ENCODE measurements at regions not wholly inside any gene's neighbourhood (a gene's known extent, or its start where the extent isn't known, plus 50 kb on each side); places are given as distances from the start of the nearest gene placed in this dataset.

DNA sequence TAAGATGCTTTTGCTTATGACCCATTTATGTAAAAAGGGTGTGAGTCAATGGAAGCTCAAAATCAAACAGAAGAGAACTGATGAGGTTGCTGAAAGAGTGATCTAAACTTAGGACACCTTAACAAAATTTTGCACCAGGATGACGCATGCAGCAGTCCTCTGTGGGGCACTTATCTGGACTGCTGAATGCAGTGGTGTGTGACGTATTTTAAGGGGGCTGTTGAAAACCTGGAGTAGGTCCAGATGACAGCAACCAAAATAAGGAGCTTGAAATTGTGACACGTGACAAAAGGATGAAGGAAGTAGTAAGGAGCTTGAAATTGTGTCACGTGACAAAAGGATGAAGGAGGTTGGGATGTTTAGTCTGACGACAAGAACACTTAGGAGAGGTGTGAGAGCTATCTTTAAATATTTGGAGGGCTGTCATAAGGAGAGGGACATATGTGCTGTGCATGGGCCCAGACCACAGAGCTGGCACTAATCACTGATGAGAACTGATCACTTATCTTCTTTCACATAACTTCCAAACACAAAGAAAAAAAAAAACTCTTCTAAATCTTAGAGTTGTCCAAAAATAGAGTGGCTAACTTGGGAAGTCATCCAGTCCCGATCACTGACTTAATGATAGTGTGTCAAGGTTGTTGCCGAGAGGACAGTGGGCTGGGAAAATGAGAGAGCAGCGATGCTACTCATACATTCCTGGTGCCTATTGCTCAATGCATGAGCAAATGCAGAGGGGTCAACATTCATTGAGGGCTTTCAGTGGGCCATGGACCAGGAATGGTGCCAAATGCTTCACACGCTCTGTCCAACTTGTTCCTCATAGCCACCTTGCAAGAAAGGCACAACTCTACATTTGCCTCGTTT, 264.2 kb upstream of the ZFHX3 start:
- no peak overlapping the region for H3K4ac ChIP-seq (ENCODE audit: low read depth, low read length)
- H3K27me3 ChIP-seq (ENCODE audit: insufficient read depth, low read length), result no peaks in the 10 kb centered on the region
- H4K12ac ChIP-seq (ENCODE audit: low read depth, low read length), result no peak overlapping the region
- no CpG with 5 or more reads among the region's 10 CpGs for WGBS (ENCODE audit: extremely low coverage, insufficient coverage, insufficient read length)
- no peak overlapping the region for H3K4me2 ChIP-seq (ENCODE audit: low read length)
- H3K36me3 ChIP-seq (ENCODE audit: control insufficient read depth in 1 of 2, insufficient read depth in 2 of 2, low read length in 2 of 2), result no peaks in the 10 kb centered on the region
- H2BK12ac ChIP-seq (ENCODE audit: low read length), result no peak overlapping the region
- H3K9me3 ChIP-seq (ENCODE audit: insufficient read depth, low read depth, low read length), result no peaks in the 10 kb centered on the region
- H3K79me1 ChIP-seq (ENCODE audit: low read length), result no peaks in the 10 kb centered on the region
- no peak overlapping the region for H4K91ac ChIP-seq (ENCODE audit: low read depth, low read length)
- H3K9ac ChIP-seq (ENCODE audit: low read length), result peak overlapping the region; percentile 1
- DNase-seq, result no peak
- H4K8ac ChIP-seq (ENCODE audit: low read depth, low read length), result no peak overlapping the region
- no peak overlapping the region for H2AK5ac ChIP-seq (ENCODE audit: low read length)
- H3K23ac ChIP-seq (ENCODE audit: low read length), result no peak overlapping the region
- H3K4me3 ChIP-seq (ENCODE audit: low read depth, low read length), result no peak overlapping the region
- H2AFZ ChIP-seq (ENCODE audit: insufficient read depth, low read length, poor library complexity), result no peak overlapping the region
- H2BK120ac ChIP-seq (ENCODE audit: insufficient read depth, low read length, poor library complexity), result no peak overlapping the region
- no peaks in the 10 kb centered on the region for H3K4me1 ChIP-seq (ENCODE audit: control insufficient read depth in 1 of 2, insufficient read depth in 2 of 2, low read length in 2 of 2)
- no peaks in the 10 kb centered on the region for H3K79me2 ChIP-seq (ENCODE audit: control insufficient read depth, insufficient read depth, low read length, poor library complexity)
- H3K14ac ChIP-seq (ENCODE audit: low read length), result no peak overlapping the region
- H3K27ac ChIP-seq (ENCODE audit: low read depth, low read length), result no peak overlapping the region
- H2BK5ac ChIP-seq (ENCODE audit: low read depth, low read length, poor library complexity), result no peak overlapping the region
- no peak overlapping the region for H3K18ac ChIP-seq (ENCODE audit: low read length)

DNA sequence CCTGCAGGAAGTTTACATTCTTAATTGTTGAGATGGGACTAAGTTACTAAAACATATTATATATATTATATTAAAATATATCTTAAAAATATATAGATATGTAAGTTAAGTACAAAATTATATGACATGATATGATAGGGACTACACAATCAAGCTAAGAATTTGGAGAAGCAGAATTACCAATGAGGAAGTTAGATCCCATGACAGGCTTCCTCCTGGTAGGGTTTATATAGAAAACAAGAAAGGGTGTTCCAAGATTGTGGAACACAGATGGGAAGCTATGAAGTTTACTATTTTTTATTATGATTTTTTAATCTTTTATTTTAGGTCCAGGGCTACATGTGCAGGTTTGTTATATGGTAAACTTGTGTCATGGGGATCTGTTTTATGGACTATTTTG, 260.8 kb upstream of the ZFHX3 start:
- Histone ChIP-seq H2BK5ac (ENCODE audit: low read depth, low read length, poor library complexity) (no peak overlapping the region), H3K79me2 (ENCODE audit: control insufficient read depth, insufficient read depth, low read length, poor library complexity) (no peaks in the 10 kb centered on the region), H2AK5ac (ENCODE audit: low read length) (no peak overlapping the region), H3K9me3 (ENCODE audit: insufficient read depth, low read depth, low read length) (no peaks in the 10 kb centered on the region), H3K14ac (ENCODE audit: low read length) (no peak overlapping the region), H2BK12ac (ENCODE audit: low read length) (no peak overlapping the region), H3K9ac (ENCODE audit: low read length) (no peak overlapping the region), H2BK120ac (ENCODE audit: insufficient read depth, low read length, poor library complexity) (no peak overlapping the region), H3K36me3 (ENCODE audit: control insufficient read depth in 1 of 2, insufficient read depth in 2 of 2, low read length in 2 of 2) (no peaks in the 10 kb centered on the region), H3K4me3 (ENCODE audit: low read depth, low read length) (no peak overlapping the region), H3K18ac (ENCODE audit: low read length) (no peak overlapping the region), H4K12ac (ENCODE audit: low read depth, low read length) (no peak overlapping the region), H3K4me2 (ENCODE audit: low read length) (no peak overlapping the region), H4K8ac (ENCODE audit: low read depth, low read length) (no peak overlapping the region), H3K4ac (ENCODE audit: low read depth, low read length) (no peak overlapping the region), H4K91ac (ENCODE audit: low read depth, low read length) (no peak overlapping the region), H2AFZ (ENCODE audit: insufficient read depth, low read length, poor library complexity) (no peak overlapping the region), H3K4me1 (ENCODE audit: control insufficient read depth in 1 of 2, insufficient read depth in 2 of 2, low read length in 2 of 2) (no peaks in the 10 kb centered on the region), H3K27ac (ENCODE audit: low read depth, low read length) (no peak overlapping the region), H3K23ac (ENCODE audit: low read length) (no peak overlapping the region), H3K79me1 (ENCODE audit: low read length) (no peaks in the 10 kb centered on the region), H3K27me3 (ENCODE audit: insufficient read depth, low read length) (no peaks in the 10 kb centered on the region)
- DNase-seq, result no peak

DNA sequence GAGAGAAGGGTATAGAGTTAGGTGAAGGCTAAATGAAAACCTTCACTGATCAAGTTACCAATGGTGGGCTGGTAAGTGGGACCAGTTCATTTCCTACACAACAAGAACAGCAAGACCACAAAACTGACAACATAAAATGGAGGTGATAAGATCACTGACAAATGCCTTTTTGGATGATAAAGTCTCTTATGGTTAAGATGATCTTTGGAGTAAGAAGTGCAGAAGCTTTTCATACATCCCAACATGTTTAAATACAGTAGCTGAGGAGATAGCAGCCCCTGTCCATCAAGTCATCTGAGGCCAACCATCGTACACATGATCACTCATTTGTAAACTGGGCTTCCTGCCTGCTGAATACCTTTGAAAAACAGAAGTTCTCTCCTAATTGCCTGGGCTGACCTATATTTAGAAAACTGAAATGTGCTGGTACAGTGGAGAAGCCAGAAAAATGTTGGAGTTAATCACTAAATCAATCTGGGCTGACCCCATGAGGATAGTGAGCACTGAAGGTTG, 259.0 kb upstream of the ZFHX3 start:
- Histone ChIP-seq H3K4me2 (ENCODE audit: low read length) (no peak overlapping the region), H3K4me1 (ENCODE audit: control insufficient read depth in 1 of 2, insufficient read depth in 2 of 2, low read length in 2 of 2) (no peaks in the 10 kb centered on the region), H3K9me3 (ENCODE audit: insufficient read depth, low read depth, low read length) (no peaks in the 10 kb centered on the region), H4K8ac (ENCODE audit: low read depth, low read length) (no peak overlapping the region), H3K9ac (ENCODE audit: low read length) (no peak overlapping the region), H4K91ac (ENCODE audit: low read depth, low read length) (no peak overlapping the region), H3K36me3 (ENCODE audit: control insufficient read depth in 1 of 2, insufficient read depth in 2 of 2, low read length in 2 of 2) (no peaks in the 10 kb centered on the region), H3K18ac (ENCODE audit: low read length) (no peak overlapping the region), H2AK5ac (ENCODE audit: low read length) (no peak overlapping the region), H3K79me2 (ENCODE audit: control insufficient read depth, insufficient read depth, low read length, poor library complexity) (no peaks in the 10 kb centered on the region), H3K23ac (ENCODE audit: low read length) (no peak overlapping the region), H4K12ac (ENCODE audit: low read depth, low read length) (no peak overlapping the region), H3K4ac (ENCODE audit: low read depth, low read length) (no peak overlapping the region), H2BK12ac (ENCODE audit: low read length) (no peak overlapping the region), H3K79me1 (ENCODE audit: low read length) (no peaks in the 10 kb centered on the region), H2BK5ac (ENCODE audit: low read depth, low read length, poor library complexity) (no peak overlapping the region), H3K27me3 (ENCODE audit: insufficient read depth, low read length) (no peaks in the 10 kb centered on the region), H2AFZ (ENCODE audit: insufficient read depth, low read length, poor library complexity) (no peak overlapping the region), H3K4me3 (ENCODE audit: low read depth, low read length) (no peak overlapping the region), H3K14ac (ENCODE audit: low read length) (no peak overlapping the region), H2BK120ac (ENCODE audit: insufficient read depth, low read length, poor library complexity) (no peak overlapping the region), H3K27ac (ENCODE audit: low read depth, low read length) (no peak overlapping the region)
- DNase-seq, result peak in 1 of 2 donors; percentile 47
- no CpG with 5 or more reads among the region's 1 CpG for WGBS (ENCODE audit: extremely low coverage, insufficient coverage, insufficient read length)

DNA sequence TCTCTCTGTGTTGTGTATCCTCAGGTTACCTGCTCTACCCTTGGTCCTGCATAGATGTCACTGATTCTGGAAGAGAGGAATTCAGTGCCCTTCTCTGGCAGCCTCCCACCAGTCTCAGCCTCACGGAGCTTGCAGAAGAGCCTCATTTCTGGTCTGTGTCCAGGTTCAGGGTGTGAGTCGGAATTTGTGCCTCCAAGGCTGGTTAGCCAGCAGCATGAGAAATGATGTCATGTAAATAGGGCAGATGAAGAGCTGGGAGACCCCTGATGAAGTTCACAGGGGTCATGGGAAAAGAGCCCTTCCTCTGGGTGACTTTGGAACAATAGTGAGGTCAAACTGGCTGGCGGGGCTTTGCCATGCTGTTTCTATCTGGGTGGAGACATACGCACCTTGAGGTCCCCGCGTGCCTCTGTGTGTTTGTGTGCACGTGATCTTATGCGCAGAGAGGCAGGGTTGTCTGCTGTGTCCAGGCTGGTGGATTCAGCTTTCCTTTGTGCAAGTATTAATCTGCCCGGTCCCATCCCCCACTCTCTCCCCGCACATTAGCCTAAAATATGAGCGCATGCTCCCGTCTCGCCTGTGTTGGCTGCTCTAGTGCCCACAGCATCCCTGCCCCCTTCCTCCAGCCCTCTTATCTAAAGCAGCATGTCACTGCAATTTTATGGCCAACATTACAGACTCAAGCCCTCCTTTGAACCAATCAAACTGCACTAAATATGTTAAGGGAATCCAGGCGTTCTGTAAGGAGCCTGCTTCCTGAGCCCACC, 256.3 kb upstream of the ZFHX3 start:
- Histone ChIP-seq H3K4ac (ENCODE audit: low read depth, low read length) (no peak overlapping the region), H3K79me1 (ENCODE audit: low read length) (no peaks in the 10 kb centered on the region), H3K9ac (ENCODE audit: low read length) (no peak overlapping the region), H3K4me2 (ENCODE audit: low read length) (no peak overlapping the region), H3K9me3 (ENCODE audit: insufficient read depth, low read depth, low read length) (no peaks in the 10 kb centered on the region), H3K23ac (ENCODE audit: low read length) (no peak overlapping the region), H4K8ac (ENCODE audit: low read depth, low read length) (no peak overlapping the region), H3K18ac (ENCODE audit: low read length) (no peak overlapping the region), H4K12ac (ENCODE audit: low read depth, low read length) (no peak overlapping the region), H3K4me3 (ENCODE audit: low read depth, low read length) (no peak overlapping the region), H3K27me3 (ENCODE audit: insufficient read depth, low read length) (no peaks in the 10 kb centered on the region), H2BK120ac (ENCODE audit: insufficient read depth, low read length, poor library complexity) (no peak overlapping the region), H2BK12ac (ENCODE audit: low read length) (no peak overlapping the region), H3K4me1 (ENCODE audit: control insufficient read depth in 1 of 2, insufficient read depth in 2 of 2, low read length in 2 of 2) (no peaks in the 10 kb centered on the region), H2AFZ (ENCODE audit: insufficient read depth, low read length, poor library complexity) (no peak overlapping the region), H2BK5ac (ENCODE audit: low read depth, low read length, poor library complexity) (no peak overlapping the region), H4K91ac (ENCODE audit: low read depth, low read length) (no peak overlapping the region), H3K36me3 (ENCODE audit: control insufficient read depth in 1 of 2, insufficient read depth in 2 of 2, low read length in 2 of 2) (no peaks in the 10 kb centered on the region), H3K79me2 (ENCODE audit: control insufficient read depth, insufficient read depth, low read length, poor library complexity) (no peaks in the 10 kb centered on the region), H2AK5ac (ENCODE audit: low read length) (no peak overlapping the region), H3K27ac (ENCODE audit: low read depth, low read length) (no peak overlapping the region), H3K14ac (ENCODE audit: low read length) (no peak overlapping the region)
- DNase-seq, result no peak
- WGBS (ENCODE audit: extremely low coverage, insufficient coverage, insufficient read length), result no CpG with 5 or more reads among the region's 14 CpGs
